Fibroblast of lung (primary cell): ENCODE measurements at regions not wholly inside any gene's neighbourhood (a gene's known extent, or its start where the extent isn't known, plus 50 kb on each side); places are given as distances from the start of the nearest gene placed in this dataset.

Experiments
- EZH2 ChIP-seq: IDR thresholded peaks from 2 replicates; pipeline ENCODE4 v1.5.1; 2012; ENCODE audit warnings: low read length, control low read depth, mild to moderate bottlenecking; ENCODE audit errors: missing control alignments
- TF ChIP-seq, protein P1 (sequence below), 2 donors: IDR thresholded peaks in 1 of 2; conservative IDR thresholded peaks in 1 of 2; 1 replicate in 1 of 2; 2 replicates in 1 of 2; pipeline ENCODE4 v1.5.1; 2011 to 2012; ENCODE audit warnings: low read length in 2 of 2, control low read depth in 1 of 2, inconsistent platforms in 1 of 2, low read depth in 1 of 2, mild to moderate bottlenecking in 1 of 2

DNA sequence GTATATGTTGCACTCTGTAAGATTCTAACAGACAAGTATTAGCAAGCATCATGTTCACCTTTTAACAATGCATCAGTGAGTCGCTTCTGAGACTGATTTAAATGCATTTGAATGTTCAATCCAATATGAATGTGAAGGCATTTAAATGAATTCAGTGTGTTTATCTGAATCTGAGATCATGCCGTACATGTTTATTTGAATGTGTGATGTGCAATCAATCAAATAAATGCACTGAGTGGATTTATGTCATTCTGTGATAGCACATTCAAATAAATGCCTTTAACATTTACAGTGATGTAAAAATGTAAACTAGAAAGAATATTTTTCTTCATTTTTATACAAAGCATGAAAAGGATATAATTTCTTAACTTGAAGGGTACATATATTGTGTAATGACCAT, 1063.5 kb upstream of the NUDT12 start:
- TF ChIP-seq, protein P1, sequence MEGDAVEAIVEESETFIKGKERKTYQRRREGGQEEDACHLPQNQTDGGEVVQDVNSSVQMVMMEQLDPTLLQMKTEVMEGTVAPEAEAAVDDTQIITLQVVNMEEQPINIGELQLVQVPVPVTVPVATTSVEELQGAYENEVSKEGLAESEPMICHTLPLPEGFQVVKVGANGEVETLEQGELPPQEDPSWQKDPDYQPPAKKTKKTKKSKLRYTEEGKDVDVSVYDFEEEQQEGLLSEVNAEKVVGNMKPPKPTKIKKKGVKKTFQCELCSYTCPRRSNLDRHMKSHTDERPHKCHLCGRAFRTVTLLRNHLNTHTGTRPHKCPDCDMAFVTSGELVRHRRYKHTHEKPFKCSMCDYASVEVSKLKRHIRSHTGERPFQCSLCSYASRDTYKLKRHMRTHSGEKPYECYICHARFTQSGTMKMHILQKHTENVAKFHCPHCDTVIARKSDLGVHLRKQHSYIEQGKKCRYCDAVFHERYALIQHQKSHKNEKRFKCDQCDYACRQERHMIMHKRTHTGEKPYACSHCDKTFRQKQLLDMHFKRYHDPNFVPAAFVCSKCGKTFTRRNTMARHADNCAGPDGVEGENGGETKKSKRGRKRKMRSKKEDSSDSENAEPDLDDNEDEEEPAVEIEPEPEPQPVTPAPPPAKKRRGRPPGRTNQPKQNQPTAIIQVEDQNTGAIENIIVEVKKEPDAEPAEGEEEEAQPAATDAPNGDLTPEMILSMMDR (conservative IDR thresholded peaks at IDR 0.05 in 1 of 2, IDR thresholded peaks at IDR 0.05 in 1 of 2; ENCODE audit: low read depth in 1 of 2, low read length in 2 of 2), result no peak
- no peak for TF ChIP-seq EZH2
